Effector memory CD4-positive, alpha-beta T cell (primary cell): ENCODE measurements at regions not wholly inside any gene's neighbourhood (a gene's known extent, or its start where the extent isn't known, plus 50 kb on each side); places are given as distances from the start of the nearest gene placed in this dataset.

Experiments used
- DNase-seq, 3 donors: peaks; one replicate each; pipeline ENCODE4 v3.0.0-alpha.2; 2020
- H3K27ac ChIP-seq: 2 replicates; pipeline ENCODE4 v1.7.0; 2013; ENCODE audit warnings: mild to moderate bottlenecking, low read length, moderate library complexity; ENCODE audit not compliant: insufficient read depth, poor library complexity, severe bottlenecking
- H3K27me3 ChIP-seq: replicated peaks from 2 replicates; pipeline ENCODE4 v1.7.0; 2013; ENCODE audit warnings: mild to moderate bottlenecking, low read length; ENCODE audit not compliant: insufficient read depth, control insufficient read depth, poor library complexity, severe bottlenecking
- H3K36me3 ChIP-seq: 2 replicates; pipeline ENCODE4 v1.7.0; 2013; ENCODE audit warnings: mild to moderate bottlenecking, low read length, moderate library complexity; ENCODE audit not compliant: control insufficient read depth, insufficient read depth
- H3K4me1 ChIP-seq: 2 replicates; pipeline ENCODE4 v1.7.0; 2013; ENCODE audit warnings: low read length, mild to moderate bottlenecking; ENCODE audit not compliant: control insufficient read depth, insufficient read depth, poor library complexity, severe bottlenecking
- H3K4me3 ChIP-seq: 2 replicates; pipeline ENCODE4 v1.7.0; 2013; ENCODE audit warnings: low read length, low read depth, mild to moderate bottlenecking; ENCODE audit not compliant: insufficient read depth, poor library complexity, severe bottlenecking
- H3K9me3 ChIP-seq: 2 replicates; pipeline ENCODE4 v1.7.0; 2013; ENCODE audit warnings: mild to moderate bottlenecking, low read length, moderate library complexity; ENCODE audit not compliant: control insufficient read depth

DNA sequence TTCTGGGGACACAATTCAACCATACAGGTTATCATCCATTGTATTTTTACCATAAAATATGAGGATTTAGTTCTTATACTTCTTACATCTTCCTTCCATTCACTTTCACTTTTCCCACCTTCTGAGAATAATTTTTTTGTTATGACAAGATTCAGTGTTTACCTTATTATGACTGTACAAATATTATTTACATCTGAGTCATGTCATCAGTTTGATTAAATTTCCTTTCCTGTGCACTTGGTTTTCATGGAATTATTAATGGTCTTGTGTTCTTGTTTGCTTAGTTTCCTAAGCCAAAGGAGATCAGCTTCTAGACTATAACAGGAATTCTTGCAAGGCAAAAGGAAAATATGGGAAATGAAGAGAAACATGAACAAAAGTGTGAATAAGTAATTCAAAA, 366.5 kb downstream of the TMEM38B start:
- no peaks in the 10 kb centered on the region for H3K27me3 ChIP-seq
- no peak for DNase-seq
- H3K36me3 ChIP-seq = no peaks in the 10 kb centered on the region

DNA sequence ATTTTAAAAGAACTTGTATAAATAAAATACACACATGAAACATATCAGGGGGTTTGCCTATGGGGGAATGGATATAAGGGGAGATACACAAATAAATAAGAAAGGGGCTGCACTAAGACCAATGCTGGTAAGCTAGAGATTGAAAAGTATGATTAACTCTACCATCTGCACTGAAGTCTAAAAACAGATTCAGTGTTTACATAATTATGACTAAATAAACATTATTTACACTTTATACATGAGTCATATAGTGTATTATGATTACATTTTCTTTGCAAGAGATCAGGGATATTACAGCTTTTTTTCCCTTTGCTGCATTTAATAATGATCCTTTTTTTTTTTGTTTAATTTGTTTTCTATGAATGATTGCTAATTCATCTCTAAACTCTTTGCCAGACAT, 367.9 kb downstream of the TMEM38B start:
- H3K9me3 ChIP-seq = no peaks in the 10 kb centered on the region
- no peak for DNase-seq
- no peaks in the 10 kb centered on the region for H3K4me1 ChIP-seq
- no peaks in the 10 kb centered on the region for H3K27me3 ChIP-seq
- H3K36me3 ChIP-seq = no peaks in the 10 kb centered on the region
- no peak overlapping the region for H3K27ac ChIP-seq
- no peak overlapping the region for H3K4me3 ChIP-seq

More for the DNA sequence above, 366.5 kb downstream of the TMEM38B start:
- Histone ChIP-seq H3K4me3 (no peak overlapping the region), H3K9me3 (no peaks in the 10 kb centered on the region), H3K4me1 (no peaks in the 10 kb centered on the region), H3K27ac (no peak overlapping the region)

DNA sequence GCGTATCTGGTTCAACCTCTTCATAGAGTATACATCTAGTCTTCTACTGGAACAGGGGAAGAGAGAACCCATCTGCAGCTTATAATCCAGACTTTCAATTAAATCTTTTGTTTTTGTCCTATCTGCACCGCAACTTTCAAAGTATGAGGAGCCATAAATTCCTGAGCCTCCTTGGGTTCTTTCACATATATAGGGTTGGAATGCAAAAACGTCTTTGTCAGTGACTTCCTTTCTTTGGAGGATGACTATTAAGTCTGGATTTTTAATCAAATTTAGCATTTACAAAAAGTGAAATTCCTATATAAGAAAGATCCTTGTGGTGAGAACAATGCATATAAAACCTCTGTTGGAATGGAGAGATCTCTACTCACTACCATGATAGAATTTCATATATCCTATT, 370.8 kb downstream of the TMEM38B start:
- no peaks in the 10 kb centered on the region for H3K36me3 ChIP-seq
- H3K4me1 ChIP-seq = no peaks in the 10 kb centered on the region
- no peak for DNase-seq
- no peak overlapping the region for H3K27ac ChIP-seq
- no peaks in the 10 kb centered on the region for H3K27me3 ChIP-seq
- no peaks in the 10 kb centered on the region for H3K9me3 ChIP-seq
- H3K4me3 ChIP-seq = no peak overlapping the region

DNA sequence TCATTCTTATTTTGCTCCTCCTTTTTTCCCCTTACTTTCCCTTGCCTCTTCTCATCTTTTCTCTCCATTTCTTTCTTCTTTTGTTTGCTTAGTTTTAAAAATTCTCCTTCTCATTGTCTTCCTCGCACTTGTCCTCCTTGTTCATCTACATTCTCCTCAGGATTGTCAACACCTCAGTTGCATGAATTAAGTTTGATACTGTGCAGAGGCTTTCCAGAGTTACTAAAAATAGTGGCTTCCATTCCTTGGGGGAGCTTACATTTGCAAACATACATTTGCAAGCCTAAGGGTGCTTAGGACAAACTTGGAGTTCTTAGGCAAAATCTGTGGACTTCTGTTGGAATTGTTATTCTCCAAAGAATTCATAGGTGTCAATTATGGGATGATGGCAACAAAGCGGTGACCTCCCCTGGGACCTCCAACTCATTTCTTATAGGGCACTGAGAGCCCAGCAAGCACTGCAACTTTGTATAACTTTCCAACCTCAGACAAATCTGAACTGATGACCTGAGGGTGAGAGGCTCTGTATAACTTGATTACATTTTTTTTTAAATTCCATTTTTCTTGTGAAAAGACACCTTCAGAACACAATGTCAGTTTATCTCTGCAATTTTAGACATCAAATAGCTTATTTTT, 371.4 kb downstream of the TMEM38B start:
- H3K27me3 ChIP-seq = no peaks in the 10 kb centered on the region
- no peak overlapping the region for H3K27ac ChIP-seq
- no peaks in the 10 kb centered on the region for H3K4me1 ChIP-seq
- no peaks in the 10 kb centered on the region for H3K36me3 ChIP-seq
- no peak for DNase-seq
- H3K4me3 ChIP-seq = no peak overlapping the region
- no peaks in the 10 kb centered on the region for H3K9me3 ChIP-seq

DNA sequence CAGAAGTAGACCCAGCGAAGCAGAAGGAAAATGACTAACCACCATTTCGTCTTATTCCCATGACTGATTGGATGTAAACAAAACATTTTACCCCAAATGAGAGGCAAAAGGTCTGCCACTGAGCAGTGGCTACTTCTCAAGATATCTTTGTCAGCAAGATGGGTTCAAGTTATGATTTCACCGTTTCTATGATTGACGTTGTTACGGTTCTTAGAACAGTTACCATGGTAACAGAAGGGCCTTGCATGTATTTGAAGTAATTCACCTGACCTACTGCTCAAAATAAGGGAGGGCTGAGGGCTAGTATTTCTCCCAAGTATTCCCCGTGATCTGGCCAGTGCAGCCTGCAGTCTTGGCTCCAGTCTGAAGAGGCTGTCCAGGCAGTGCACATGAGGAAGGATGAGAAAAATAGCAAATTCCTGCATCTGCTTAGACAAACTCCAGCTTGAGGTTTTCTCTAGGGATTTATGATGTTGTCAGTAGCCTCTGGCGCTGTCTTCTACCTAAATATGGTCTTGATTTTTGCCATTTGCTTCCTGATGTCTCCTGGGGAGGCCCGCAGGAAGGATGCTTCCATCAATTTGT, 372.7 kb downstream of the TMEM38B start:
- DNase-seq = no peak
- no peak overlapping the region for H3K4me3 ChIP-seq
- no peaks in the 10 kb centered on the region for H3K36me3 ChIP-seq
- H3K27ac ChIP-seq = no peak overlapping the region
- no peaks in the 10 kb centered on the region for H3K4me1 ChIP-seq
- no peaks in the 10 kb centered on the region for H3K27me3 ChIP-seq
- H3K9me3 ChIP-seq = no peaks in the 10 kb centered on the region

DNA sequence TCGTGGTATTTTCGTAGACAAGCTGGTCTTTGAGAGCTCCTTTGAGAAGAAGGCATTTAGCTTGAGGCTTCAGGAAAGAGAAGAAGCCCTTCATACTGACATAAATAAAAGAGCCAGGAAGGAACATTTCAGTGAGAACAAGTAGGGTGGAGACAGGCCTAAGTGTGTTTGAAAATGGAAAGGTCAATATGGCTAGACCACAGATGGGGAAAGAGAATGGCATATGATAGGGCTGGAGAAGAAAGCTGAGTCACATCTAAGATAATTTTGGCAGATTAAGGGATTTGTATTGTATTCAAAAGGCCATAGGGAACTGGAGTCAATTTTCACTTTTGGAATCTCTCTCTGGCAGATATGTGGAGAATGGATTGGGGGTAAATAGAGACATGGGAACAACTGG, 374.9 kb downstream of the TMEM38B start:
- DNase-seq = no peak
- no peak overlapping the region for H3K27ac ChIP-seq

DNA sequence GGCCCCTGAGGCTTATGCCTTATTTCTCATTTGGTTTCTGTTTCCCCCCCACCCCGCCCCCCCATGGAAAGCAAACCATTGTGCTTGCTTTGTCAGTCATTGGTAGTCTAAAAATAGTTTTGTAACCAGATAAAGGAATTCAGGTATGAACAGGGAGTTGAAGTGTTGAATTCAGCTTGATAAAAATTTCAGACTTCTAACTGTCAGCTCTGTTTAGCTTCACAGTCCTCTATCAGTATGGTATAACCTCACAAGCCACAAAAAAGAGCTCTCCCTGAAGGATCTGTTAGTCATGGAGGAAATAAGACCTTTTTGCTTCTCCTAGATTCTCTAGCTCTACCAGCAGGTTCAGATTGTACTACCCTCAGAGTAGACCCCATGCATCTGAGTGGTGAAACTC, 378.1 kb downstream of the TMEM38B start:
- Histone ChIP-seq H3K4me3 (no peak overlapping the region), H3K9me3 (no peaks in the 10 kb centered on the region), H3K4me1 (no peaks in the 10 kb centered on the region), H3K27me3 (no peaks in the 10 kb centered on the region), H3K36me3 (no peaks in the 10 kb centered on the region), H3K27ac (no peak overlapping the region)
- no peak for DNase-seq

More for the DNA sequence above, 374.9 kb downstream of the TMEM38B start:
- Histone ChIP-seq H3K36me3 (no peaks in the 10 kb centered on the region), H3K27me3 (no peaks in the 10 kb centered on the region), H3K4me1 (no peaks in the 10 kb centered on the region), H3K9me3 (no peaks in the 10 kb centered on the region), H3K4me3 (no peak overlapping the region)

DNA sequence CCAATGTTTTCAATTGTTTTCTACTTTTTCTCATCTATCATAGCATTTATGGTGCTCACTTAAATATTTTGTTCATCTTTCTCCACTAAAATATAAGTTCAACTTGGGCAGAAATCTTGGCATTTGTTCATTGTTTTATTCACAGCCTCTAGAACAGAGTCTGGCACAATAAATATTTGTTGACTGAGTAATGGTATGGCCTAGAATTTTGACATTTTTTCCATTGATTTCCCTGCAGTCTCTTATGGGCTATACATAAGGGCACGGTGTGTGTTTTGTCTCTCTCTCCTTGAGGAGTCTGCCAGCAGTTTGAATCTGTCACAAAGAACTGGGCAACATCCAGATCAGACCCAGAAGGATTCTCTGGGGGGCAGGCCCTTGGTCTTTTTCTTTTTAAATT, 379.7 kb downstream of the TMEM38B start:
- no peak overlapping the region for H3K4me3 ChIP-seq
- H3K27me3 ChIP-seq = no peaks in the 10 kb centered on the region
- DNase-seq = no peak
- H3K4me1 ChIP-seq = no peaks in the 10 kb centered on the region
- no peaks in the 10 kb centered on the region for H3K9me3 ChIP-seq
- H3K27ac ChIP-seq = no peak overlapping the region
- no peaks in the 10 kb centered on the region for H3K36me3 ChIP-seq

DNA sequence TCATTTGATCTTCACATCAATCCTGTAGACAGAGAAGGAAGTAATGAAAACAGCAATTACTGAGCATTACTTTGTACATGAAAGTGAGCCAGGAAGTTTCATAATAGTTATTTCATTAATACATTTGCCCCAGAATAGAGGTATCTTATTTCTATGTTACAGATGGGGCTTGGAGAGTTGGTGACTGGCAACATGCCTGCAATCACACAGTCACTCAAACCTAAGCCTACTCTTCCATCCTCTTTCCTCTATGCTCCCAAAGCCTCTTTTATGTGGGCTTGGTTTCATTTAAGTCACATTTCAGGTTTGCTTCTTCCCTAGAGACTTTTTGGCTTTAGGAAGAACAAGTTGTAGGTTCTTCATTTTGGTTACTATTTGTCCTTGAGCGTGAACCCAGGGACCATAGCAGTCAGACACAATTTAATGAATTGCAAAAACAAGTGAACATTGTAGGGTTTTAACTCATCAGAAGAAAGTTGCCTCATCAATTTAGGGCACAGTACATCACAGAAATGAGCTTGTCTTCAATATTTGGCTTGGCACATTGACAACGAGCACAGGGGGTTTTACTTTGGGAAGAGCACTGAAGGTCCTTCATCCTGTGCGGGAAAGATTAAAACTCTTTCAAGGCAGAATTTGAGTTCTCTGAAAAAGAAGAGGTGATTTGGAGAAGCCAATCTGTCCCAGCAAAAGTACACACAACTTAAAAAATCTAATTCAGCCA, 381.1 kb downstream of the TMEM38B start:
- H3K27me3 ChIP-seq = no peaks in the 10 kb centered on the region
- H3K4me1 ChIP-seq = no peaks in the 10 kb centered on the region
- H3K4me3 ChIP-seq = no peak overlapping the region
- no peak overlapping the region for H3K27ac ChIP-seq
- H3K36me3 ChIP-seq = no peaks in the 10 kb centered on the region
- DNase-seq = no peak
- no peaks in the 10 kb centered on the region for H3K9me3 ChIP-seq

DNA sequence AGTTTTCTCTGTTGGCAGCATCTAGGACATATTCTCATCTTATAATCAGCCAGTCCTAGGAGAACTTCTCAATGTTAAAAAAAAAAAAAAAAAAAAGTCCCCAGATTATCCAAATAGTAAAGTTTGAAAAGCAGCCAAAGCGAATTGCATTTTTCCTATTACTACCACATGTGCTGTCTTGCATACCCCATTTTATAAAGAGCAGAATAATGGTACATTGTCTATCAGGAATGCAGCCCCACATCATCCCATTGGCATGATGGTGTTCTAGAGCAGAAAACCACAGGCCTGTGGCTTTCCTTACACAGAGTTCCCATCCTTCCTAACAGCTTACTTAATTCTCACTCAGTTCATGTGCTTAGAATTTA, 381.6 kb downstream of the TMEM38B start:
- no peaks in the 10 kb centered on the region for H3K27me3 ChIP-seq
- no peak overlapping the region for H3K27ac ChIP-seq
- H3K4me3 ChIP-seq = no peak overlapping the region
- H3K9me3 ChIP-seq = no peaks in the 10 kb centered on the region
- H3K4me1 ChIP-seq = no peaks in the 10 kb centered on the region
- H3K36me3 ChIP-seq = no peaks in the 10 kb centered on the region
- no peak for DNase-seq
